ENCODE measurements at regions not wholly inside any gene's neighbourhood (a gene's known extent, or its start where the extent isn't known, plus 50 kb on each side); places are given as distances from the start of the nearest gene placed in this dataset.

DNA sequence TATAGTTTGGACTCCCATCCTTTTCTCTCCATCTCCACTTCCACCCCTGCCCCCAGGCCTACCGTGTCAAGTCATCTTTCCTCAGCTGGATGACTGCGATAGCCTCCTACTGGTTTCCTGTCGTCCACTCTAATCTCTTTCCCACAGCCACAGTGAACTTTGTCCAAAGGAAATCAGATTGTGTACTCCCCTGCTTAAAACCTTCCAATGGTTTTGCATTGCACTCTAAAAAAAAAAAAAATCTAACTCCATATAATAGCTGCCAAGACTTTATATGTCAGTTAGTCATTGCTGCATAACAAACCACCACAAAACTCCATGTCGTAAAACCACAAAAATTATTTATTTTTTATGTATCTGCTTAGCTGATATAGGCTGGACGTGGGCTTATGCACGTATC is 160.2 kb upstream of the CCDC68 start:
- DNase-seq (ENCODE audit: low spot score): no peak

DNA sequence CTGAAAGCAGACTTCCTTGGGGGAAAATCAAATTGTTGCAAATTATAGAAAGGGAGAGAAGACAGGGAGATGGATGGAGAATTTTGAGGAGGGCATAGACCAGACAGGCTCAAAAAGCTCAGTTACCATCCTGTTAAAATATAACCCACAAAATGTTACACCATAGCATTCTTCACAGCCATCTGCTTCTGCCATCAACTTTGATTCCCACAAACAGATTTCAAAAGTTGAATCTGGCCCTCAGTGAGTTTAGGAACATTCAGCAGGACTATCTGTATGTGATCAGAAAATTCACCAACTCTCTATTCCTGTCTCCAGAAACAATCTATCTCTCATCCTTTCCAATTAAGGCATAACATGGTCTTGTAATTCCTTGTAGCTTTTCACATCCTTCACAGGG is 159.8 kb upstream of the CCDC68 start:
- no peak for DNase-seq (ENCODE audit: low spot score)

DNA sequence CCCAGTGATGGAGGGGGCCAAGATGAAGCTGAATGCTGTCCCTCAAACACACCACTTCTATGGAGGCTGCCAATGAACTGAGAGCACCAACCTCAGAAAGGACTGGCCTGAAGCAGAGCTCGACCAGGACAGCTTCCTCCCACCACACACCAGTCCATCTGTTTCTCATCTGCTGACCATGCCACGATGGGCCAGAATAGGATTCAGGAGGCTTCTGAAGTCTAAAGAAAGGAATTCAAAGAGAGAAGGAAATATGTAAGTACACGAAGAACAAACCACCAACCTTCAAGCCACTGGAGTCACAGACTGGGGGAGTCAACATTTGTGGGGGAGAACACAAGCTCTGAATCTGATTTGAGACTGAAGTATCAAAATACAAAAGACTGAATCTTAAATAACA is 157.6 kb upstream of the CCDC68 start:
- no peak for DNase-seq (ENCODE audit: low spot score)

DNA sequence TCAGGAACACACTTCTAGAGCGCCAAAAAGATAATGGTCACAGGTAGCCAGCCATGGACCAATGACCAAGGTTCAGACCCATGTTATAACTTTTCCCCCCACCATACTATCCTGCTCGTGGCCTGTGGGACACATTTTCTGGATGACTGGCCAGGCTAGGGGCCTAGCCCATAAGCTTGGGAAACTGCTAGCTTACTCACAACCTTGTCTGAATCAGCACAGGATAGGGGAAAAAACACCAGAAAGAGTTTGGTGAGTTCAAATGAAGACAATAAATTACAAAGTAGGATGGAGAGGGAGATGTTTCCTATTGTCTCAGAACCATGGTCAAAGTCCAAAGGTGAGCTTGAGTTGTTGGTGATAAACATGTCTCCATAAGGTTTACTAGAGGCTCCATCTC is 156.3 kb upstream of the CCDC68 start:
- no peak for DNase-seq (ENCODE audit: low spot score)

DNA sequence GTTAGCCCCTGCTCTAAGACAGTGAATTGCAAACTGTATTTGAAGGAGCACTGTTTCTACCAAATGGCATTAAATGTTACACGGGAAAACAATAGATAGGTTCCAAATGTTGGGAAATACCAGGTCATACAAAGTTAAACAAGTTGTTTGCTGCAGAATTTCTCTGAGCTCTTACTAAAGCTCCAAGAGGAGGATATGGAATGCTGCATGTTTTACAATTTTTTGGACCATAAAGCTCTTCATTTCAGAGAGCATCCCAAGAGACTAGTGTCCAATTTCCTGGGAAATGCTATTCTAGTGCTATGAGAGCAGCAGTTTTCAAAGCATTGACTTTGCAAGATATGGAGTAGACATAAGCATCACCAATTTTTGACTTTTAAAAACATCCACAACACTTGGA is 155.6 kb upstream of the CCDC68 start:
- no peak for DNase-seq (ENCODE audit: low spot score)

DNA sequence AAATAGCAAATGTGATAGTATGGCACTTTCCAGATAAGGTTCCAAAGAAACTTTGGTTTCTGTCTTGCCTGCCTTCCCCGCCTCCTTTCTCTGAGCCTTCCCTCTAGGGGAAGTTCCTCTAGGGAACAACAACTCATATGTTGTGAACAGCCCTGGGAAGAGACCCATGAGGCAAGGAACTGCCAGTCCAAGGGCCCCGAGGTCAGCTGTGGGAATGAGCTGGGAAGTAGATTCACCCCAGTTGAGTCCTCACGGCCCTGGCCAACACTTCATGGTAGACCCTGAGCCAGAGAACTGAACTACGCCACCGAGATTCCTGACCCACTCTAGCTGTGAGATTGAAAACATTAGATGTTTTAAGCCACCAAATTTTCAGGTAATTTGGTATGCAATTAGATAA is 154.5 kb upstream of the CCDC68 start:
- no peak for DNase-seq (ENCODE audit: low spot score)

DNA sequence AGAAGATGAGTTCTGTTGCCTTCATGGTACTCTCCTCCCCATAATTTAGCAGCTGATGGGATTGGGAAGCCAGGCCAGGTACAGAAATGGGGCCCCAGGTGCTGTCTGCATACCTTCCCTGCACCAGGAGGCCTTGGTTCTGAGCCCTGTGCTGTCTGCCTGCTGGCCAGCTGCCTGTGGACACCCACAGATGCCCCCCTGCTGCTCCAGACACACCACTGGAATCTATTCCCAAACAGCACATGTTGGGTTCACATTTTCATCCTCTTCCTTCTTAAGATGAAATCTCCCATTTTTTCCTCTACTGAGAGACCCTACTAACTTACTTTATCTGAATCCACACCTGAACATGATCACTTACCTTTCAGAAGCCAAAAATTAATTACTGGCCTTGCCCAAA is 152.0 kb upstream of the CCDC68 start:
- DNase-seq (ENCODE audit: low spot score): no peak

DNA sequence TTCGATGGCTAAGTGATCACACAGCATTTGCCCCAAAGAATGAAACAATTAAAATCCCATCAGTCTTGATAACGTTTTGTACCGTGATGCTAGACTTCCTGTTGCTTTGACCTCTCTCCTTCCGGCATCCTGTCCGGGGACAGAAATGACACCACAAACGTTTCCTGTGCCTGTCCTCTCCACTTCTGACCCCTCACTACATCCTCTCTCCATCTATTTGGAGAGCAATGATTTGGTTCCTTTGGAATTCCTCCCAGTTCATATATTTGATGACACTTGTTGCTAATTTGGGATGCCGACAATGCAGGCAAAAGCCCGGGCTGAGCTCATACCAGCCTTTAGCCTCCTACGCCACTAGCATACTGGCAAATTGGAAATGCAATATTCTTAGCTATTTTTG is 151.2 kb upstream of the CCDC68 start:
- no peak for DNase-seq (ENCODE audit: low spot score)

DNA sequence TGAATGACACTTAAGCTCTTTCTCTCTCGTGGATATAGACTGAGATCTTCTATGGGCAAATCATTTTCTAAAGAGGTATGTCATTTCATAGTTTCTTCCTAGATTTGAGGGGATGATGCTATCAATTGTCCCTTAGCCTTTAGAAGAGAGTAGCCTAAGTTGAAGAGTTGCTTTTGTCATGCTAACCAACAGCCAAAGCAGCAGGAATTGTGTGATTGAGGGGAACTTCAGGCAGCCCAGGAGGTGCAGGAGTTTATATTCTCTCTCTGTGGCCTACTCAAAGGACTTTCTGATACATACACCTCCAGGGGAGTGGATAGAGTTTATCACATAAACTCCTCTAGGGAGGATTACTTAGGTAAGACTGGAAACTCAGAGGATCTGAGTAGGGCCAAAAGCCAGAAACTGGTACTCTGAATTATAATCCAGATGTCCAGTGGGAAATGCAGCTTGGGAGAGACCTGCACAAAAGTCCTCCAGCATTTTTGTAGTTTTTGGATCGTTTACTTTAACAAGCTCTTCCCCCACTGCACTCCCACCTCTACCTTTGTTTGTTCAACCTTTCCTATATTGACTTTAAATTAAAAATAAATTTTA is 150.7 kb upstream of the CCDC68 start:
- DNase-seq (ENCODE audit: low spot score): no peak

DNA sequence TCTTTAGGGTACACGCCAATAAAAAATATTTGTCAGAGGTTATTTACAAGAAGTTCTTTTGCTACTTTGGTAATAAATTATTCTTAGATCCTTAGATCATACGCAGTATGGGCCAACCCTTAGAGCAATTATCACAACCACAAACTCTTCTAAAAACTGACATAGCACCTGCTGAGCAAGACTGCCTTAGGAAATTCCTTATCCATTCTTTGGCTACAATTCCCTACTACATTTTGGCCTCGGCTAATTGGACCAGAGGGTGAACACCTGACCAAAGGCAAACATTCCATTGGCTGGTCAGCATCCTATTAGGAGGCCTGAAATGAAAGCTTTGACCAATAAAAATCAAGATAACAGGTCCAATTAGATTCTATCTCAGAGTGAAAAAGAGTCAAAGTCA is 147.6 kb upstream of the CCDC68 start:
- no peak for DNase-seq (ENCODE audit: low spot score)

DNA sequence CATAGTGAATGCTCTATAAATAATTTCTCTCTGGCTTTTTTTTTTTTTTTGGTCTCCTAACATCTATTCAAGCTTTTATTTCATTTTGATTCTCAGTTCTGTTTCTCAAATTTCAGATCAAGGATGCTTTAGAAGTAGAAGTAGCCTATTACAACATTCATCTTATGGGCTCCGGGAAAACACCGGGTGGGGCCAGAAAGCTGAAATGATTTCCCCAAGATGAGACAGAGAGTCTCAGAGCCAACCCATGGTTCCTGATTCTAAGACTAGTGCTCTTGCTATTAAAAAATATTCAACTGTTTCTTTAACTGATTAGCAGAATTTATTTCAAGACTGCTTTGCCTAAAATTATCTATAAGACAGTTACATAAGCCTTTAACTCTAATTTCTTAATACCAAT is 147.2 kb upstream of the CCDC68 start:
- DNase-seq (ENCODE audit: low spot score): no peak

DNA sequence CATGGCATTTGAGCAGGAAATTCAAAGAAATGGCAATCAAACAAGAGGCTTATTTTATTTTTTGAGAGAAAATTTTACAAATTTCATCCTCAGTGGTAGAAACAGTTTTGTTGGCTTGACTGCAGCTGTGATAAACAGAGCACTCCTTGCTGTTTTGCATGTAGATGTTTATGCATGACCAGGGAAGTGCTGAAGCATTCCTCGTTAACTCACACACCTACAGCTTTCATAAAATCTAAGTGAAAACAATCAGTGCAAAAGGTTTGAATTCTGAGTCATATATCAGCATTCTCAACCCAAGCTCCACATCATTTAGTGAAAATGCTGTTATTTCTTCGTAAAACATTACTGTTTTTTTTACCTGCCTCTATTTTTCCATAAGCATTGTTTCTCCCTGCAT is 146.6 kb upstream of the CCDC68 start:
- no peak for DNase-seq (ENCODE audit: low spot score)

DNA sequence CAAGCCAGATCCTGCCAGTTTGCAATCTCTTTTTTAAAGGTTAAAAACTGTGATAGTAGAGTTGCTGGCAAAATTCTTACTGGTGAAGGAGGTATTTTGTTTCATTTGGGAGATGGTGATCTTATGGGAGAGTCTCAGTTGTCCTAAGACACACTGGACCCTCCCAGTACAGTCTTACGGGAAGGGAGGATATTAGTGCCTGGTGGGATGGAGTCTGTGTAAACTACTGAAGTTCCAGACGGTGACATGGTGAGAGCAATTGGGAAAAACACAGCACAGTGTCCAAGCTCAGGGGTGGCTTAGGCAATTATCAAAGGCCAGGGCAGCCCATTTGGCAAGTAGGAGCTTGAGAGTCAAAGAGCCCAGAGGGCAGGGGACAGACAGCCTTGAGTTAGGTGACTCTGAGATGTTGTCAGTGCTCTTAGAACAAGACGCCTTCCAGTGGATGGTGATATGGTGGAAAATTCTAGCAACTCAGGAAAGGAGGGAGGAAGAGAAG is 143.7 kb upstream of the CCDC68 start:
- DNase-seq (ENCODE audit: low spot score): no peak

DNA sequence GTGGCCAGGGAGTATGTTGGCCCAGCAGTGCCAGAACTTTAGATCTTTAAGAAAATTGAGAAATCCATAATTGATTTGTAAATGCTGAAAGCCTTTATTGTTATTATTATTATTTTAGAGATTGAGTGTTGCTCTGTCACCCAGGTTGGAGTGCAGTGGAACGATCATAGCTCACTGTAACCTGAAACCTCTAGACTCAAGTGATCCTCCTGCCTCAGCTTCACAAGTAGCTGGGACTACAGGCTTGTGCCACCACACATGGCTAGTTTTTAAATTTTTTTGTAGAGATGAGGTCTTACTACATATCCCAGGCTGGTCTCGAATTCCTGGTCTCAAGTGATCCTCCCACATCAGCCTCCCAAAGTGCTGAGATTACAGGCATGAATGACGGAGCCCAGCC is 143.2 kb upstream of the CCDC68 start:
- DNase-seq (ENCODE audit: low spot score): no peak

DNA sequence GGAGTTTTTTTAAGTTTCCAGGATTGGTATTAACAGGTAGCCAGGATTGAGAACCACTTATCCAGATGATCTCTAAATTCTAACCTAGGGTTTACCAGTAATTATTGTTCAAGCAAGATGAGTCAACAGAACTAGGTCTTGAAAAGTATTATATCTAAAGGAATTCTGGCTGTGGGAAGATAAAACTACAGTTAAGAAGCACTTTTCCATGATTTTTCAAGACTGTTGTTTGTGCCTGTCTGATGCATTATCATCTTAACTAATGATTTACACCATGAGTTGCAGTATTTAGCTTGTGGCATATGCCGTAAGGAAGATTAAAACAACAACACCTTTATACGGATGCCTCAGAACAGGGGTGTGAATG is 142.2 kb upstream of the CCDC68 start:
- no peak for DNase-seq (ENCODE audit: low spot score)

DNA sequence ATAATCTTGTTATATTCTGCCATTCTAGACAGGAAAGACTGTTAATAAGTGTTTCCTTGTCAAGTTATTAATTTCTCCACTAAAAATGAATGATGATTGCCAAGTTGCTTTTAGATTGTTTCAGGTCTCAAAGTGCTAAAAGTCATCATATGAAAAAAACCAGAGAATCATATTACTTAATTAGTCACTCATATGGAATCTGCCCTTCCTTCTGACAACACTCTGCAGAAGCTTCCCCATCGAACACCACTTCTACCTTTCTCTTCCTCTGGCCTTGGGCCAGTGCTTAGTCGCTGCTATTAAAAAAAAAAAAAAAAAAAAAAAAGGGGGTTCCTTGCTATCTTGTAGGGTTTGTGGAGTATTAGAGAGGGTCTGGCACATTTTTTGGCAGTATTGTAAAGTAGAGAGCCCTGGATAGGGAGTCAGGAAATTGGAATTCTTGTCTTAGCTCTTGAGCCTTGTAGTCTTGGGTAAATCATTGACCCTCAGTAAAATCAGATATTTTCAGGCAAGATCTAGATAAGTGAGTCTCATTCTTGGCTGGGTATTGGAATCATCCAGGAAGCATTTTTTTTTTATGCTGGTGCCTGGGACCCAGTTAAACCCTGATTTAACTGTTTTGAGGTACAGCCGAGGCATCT is 141.7 kb upstream of the CCDC68 start:
- no peak for DNase-seq (ENCODE audit: low spot score)

DNA sequence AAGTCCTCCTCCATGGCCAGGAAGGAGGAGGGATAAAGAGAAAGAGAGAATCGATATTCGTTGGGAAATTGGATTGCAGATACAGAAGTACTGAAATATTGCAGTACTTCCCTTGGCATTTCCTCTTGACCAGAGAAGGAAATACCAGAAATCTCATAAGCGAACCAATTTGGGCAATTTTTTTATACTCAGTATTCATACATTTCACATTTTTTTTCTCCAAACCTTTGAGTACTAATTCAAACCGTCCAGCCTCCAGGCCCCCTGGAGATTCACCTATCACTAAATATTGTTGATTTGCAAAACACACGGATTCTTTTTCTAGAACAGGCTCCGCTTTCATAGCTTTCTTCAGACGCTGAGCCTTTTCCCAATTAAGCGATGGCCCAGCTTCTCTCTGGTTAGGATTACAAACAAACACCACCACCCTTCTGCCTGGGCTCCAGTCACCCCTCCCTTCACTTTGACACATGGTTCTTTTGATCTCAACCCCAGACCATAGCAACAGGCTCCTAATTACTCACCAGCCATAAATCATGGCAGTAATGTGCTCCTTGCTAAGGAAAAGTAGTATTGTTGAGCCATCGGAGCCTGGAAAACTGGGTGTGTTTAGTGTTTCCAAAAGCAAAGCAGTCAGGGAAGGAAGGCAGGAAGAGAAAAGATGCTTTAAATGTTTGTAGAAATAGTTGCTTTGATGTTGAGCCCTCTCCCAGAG is 138.4 kb upstream of the CCDC68 start:
- DNase-seq (ENCODE audit: low spot score): no peak

DNA sequence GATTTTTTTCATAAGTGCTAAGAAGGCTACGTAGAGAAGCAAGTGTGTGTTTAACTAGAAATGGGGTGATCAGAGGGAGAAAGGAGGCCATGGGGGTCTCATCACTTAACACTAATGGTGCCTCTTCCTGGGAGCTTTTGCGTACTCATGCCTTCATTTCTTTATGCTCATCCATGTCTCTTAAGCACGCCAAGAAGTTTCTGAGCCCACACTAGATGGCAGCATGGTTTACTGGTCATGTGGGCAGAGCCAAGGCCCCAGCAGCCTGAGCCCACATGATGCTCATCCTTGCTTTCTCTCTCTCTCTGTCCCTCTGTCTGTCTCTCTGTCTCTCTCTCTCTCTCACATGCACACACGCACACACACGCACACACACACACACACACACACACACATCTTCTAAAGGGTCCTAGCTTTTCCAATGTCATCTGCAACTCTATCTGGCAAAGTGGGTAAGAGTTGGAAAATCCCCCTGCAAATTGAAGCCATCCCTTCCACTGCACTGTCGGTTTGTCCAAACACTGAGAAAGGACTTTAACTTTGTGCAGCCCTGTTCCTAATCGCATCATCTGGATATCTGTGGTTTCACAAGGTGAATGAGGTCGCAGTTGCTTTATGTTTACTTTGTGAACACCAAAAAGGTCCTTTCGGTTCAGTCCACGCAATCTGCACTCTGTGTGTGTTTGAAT is 137.1 kb upstream of the CCDC68 start:
- DNase-seq (ENCODE audit: low spot score): peak; percentile 13

DNA sequence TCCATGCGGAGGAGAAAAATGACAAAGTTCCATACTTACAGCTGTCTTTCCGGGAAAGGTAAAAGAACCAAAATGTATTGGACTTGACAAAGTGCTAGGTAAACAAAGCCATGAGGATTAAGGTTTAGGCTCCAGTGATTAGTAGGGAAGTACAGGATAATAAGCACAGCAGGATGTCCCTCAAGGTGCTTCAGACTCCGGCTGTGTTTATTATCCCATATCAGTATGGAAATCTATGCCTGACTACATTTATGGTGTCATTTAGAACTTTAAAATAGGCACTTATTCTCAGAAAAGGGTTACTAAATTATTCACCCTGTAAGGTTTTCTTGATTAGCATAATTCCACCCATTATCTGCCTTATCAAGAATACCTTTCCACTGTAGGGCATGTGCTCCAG is 136.3 kb upstream of the CCDC68 start:
- no peak for DNase-seq (ENCODE audit: low spot score)

DNA sequence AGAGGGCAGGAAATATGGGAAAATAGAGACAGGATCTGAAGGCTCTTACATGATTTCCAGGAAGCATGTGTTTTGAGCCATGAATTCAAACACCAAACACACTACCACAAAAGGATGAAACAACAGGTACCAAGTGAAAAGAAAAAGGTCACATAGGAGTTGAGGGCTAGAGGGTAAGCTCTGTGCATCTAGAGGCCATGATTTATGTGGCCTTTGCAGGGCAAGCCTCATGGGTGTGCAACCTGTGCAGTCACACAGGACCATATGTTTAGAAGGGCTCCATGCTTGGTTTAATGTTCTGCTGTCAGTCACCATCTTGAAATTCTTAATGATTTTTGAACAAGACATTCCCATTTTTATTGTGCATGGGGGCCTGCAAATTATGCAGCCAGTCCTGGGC is 134.5 kb upstream of the CCDC68 start:
- no peak for DNase-seq (ENCODE audit: low spot score)

DNA sequence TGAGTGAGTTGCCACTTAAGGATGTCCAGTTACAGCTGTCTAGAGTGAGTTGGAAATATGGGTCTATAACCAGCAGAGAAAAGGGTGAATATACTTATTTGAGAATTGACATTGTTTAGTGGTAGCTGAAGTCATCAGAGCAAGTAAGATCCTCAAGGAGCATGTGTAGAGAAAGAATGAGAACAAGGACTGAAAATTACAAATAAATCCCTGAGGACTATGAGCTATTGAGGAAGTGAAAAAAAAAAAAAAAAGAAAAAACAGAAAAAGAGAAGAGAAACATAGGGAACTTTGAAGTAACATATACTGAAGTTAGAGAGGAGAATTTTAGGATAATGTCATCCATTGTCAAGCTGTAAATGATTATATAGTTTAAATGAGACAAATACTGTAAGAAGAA is 134.0 kb upstream of the CCDC68 start:
- no peak for DNase-seq (ENCODE audit: low spot score)

DNA sequence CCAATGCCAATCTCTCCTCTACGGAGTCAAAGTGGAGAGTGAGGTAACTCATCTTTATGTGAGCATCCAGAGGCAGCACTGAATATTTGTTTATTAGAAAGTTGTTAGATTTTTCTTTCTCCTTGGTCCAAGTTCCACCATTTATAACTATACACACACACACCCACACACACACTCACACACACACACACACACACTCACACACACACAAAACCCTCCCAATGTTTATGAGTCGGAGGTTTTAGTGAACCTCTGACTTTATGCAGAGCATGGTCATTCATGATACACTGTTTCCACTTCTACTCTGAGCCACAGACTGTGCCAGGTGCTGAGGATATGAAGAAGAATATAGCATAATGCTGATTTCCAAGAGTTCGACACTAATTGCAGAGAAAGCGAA is 132.9 kb upstream of the CCDC68 start:
- DNase-seq (ENCODE audit: low spot score): no peak

DNA sequence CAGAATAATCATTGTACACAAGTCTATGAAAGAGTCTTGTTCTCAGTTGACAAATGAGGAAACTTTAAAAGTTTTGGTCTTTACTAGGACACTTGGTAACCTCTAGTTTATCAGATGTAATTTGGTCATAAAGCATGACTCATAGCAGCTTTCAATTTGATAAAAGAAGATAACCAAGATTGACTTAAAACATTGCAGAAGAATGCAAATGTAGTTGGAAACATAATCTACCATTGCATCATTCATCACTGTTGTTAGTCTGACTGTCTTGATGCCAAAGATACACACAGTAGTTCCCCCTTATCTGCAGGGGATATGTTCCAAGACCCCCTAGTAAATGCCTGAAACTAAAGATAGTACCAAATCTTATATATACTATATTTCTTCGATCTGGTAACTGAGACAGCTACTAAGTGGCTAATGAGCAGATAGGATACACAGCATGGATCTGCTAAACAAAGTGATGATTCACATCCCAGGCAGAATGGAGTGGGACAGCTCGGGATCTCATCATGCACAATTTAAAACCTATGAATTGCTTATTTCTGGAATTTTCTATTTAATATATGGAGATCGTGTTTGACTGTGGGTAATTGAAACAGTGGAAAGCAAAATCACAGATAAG is 131.4 kb upstream of the CCDC68 start:
- no peak for DNase-seq (ENCODE audit: low spot score)

Data from germinal center (tissue), 1 donor.